GM12878 (cell line): ENCODE measurements at regions not wholly inside any gene's neighbourhood (a gene's known extent, or its start where the extent isn't known, plus 50 kb on each side); places are given as distances from the start of the nearest gene placed in this dataset.

Source experiments
- ATAC-seq: fragments of 200-7000 bp; cut with Tn5 transposase; 3 replicates; pipeline ENCODE4 v1.9.1; 2020; ENCODE audit warnings: mild to moderate bottlenecking, moderate library complexity
- BruUV-seq: library from RNA; stranded (reverse); fragments of 400-500 nt; replicated peaks from 2 replicates; lab custom pipeline; 2021; lab: Mats Ljungman, UMichigan
- CTCF ChIA-PET: fragments of 300-600 bp; sonication (Branson Sonifier 250); formaldehyde crosslinking; extraction: SDS; loops from one replicate; lab custom pipeline; 2021; ENCODE audit warnings: inconsistent platforms; lab: Yijun Ruan, JAX
- POLR2A ChIA-PET: fragments of 350-600 bp; formaldehyde crosslinking; extraction: SDS; loops from one replicate; lab custom pipeline; 2021; ENCODE audit warnings: inconsistent platforms; lab: Charles Lee
- RAD21 ChIA-PET: fragments of 300-600 bp; sonication (Branson Sonifier 250); formaldehyde crosslinking; loops from one replicate; lab custom pipeline; 2023; ENCODE audit warnings: antibody characterized with exemption; ENCODE audit not compliant: unreplicated experiment; lab: Charles Lee
- SMC1A ChIA-PET: fragments of 300-600 bp; sonication (Branson Sonifier 250); formaldehyde crosslinking; loops from one replicate; lab custom pipeline; 2023; ENCODE audit not compliant: unreplicated experiment, uncharacterized antibody; lab: Charles Lee
- DNase-seq: peaks from one replicate; pipeline ENCODE4 v3.0.0-alpha.2; 2011; ENCODE audit warnings: low read depth, low spot score
- FAIRE-seq: peaks from 3 replicates; lab custom pipeline; 2011; peaks lifted over from hg19 to GRCh38; lab: Jason Lieb, UNC
- H2AFZ ChIP-seq: 2 replicates; pipeline ENCODE4 v1.6.0; 2011; ENCODE audit warnings: low read depth, low read length, control low read depth; ENCODE audit not compliant: control insufficient read depth
- H3K27ac ChIP-seq: 2 replicates; pipeline ENCODE4 v1.5.1; 2011; ENCODE audit warnings: control low read depth; ENCODE audit not compliant: control insufficient read depth, insufficient read depth
- H3K27me3 ChIP-seq, 2 experiments: replicated peaks in 1 of 2; 2 replicates each; pipeline versions ENCODE4 v1.6.0 to v1.6.1; 2011; ENCODE audit warnings: low read length in 1 of 2; ENCODE audit not compliant: control insufficient read depth in 2 of 2, insufficient read depth in 2 of 2
- H3K36me3 ChIP-seq, 2 experiments: 2 replicates each; pipeline ENCODE4 v1.5.1; 2011; ENCODE audit warnings: low read length in 1 of 2; ENCODE audit not compliant: control insufficient read depth in 2 of 2, insufficient read depth in 2 of 2
- H3K4me1 ChIP-seq: 2 replicates; pipeline ENCODE4 v1.6.1; 2011; ENCODE audit warnings: mild to moderate bottlenecking, low read length, moderate library complexity, mixed read lengths; ENCODE audit not compliant: control insufficient read depth, insufficient read depth
- H3K4me2 ChIP-seq: 2 replicates; pipeline ENCODE4 v1.6.0; 2011; ENCODE audit warnings: control low read depth; ENCODE audit not compliant: control insufficient read depth, insufficient read depth
- H3K4me3 ChIP-seq: fragments of 200-600 bp; sonication (generic); 2 replicates; pipeline ENCODE4 v1.5.1; 2016
- H3K79me2 ChIP-seq: 2 replicates; pipeline ENCODE4 v1.6.0; 2011; ENCODE audit warnings: low read length; ENCODE audit not compliant: control insufficient read depth, insufficient read depth
- H3K9ac ChIP-seq: 2 replicates; pipeline ENCODE4 v1.8.0; 2011; ENCODE audit warnings: low read length, control low read depth, mixed read lengths; ENCODE audit not compliant: control insufficient read depth, insufficient read depth
- H3K9me3 ChIP-seq: replicated peaks from 3 replicates; pipeline ENCODE4 v1.5.1; 2011; ENCODE audit warnings: mild to moderate bottlenecking, low read length; ENCODE audit not compliant: control insufficient read depth, insufficient read depth
- H4K20me1 ChIP-seq: 2 replicates; pipeline ENCODE4 v1.6.0; 2011; ENCODE audit not compliant: control insufficient read depth, insufficient read depth
- BMI1 ChIP-seq: fragments of 450-650 bp; IDR thresholded peaks from 2 replicates; pipeline ENCODE4 v1.6.1; 2016; ENCODE audit warnings: mild to moderate bottlenecking, moderate library complexity, borderline replicate concordance
- KLF5 ChIP-seq: fragments of 450-650 bp; IDR thresholded peaks from 2 replicates; pipeline ENCODE4 v1.6.1; 2014; ENCODE audit warnings: mild to moderate bottlenecking; ENCODE audit not compliant: partially characterized antibody
- PKNOX1 ChIP-seq: fragments of 450-650 bp; IDR thresholded peaks from 2 replicates; pipeline ENCODE4 v1.6.1; 2016; ENCODE audit warnings: mild to moderate bottlenecking
- ZBTB4 ChIP-seq: fragments of 450-650 bp; formaldehyde crosslinking; IDR thresholded peaks from 2 replicates; pipeline ENCODE4 v1.4.0; 2022; ENCODE audit warnings: mild to moderate bottlenecking, moderate library complexity
- WGBS: methylation state at CpG from one replicate; pipeline ENCODE4 v1.1.6; 2016; ENCODE audit warnings: low lambda C conversion rate; ENCODE audit not compliant: insufficient replicate concordance, insufficient coverage; ENCODE audit errors: missing lambda C conversion rate; 5-methylcytosine and 5-hydroxymethylcytosine counted together
- in situ Hi-C: fragments of 300-500 bp; cut with MboI; formaldehyde crosslinking; loops from 9 replicates; pipeline ENCODE4 v1.14.3; 2018; ENCODE audit warnings: mixed read lengths
- intact Hi-C: fragments of 100-400 bp; cut with micrococcal nuclease; formaldehyde crosslinking; loops from one replicate; pipeline ENCODE4 v1.14.2; 2022; ENCODE audit not compliant: unreplicated experiment
- TF ChIP-seq, protein P1 (sequence below): fragments of 150-350 bp; IDR thresholded peaks from 2 replicates; pipeline ENCODE4 v1.6.1; 2016; ENCODE audit warnings: low read depth, low read length
- TF ChIP-seq, protein P2 (sequence below): IDR thresholded peaks from 2 replicates; pipeline ENCODE4 v1.6.1; 2011; ENCODE audit warnings: low read depth, low read length, improper control_type of control experiment, borderline replicate concordance

DNA sequence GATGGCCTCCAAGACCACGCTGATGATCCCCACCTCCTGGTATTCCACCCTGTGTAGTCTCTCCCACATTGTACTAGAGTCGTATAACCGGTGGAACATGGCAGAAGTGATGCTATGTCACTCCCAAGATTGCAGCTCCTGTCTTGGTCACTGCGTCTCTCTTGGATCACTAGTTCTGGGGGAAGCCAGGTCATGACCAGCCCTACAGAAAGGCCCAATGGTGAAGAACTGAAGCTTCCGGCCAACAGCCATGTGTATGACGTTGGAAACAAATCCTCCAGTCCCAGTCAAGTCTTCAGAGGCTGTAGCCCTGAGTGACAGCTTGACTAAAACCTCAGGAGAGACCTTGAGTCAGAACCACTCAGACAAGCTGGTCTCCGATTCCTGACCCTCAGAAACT lies 61.9 kb upstream of the FNDC3B start:
- BruUV-seq: no TSS peak
- FAIRE-seq: no peak
- Histone ChIP-seq H3K27me3 (no peaks in the 10 kb centered on the region), H3K4me3 (no peak overlapping the region), H3K79me2 (no peaks in the 10 kb centered on the region), H3K9me3 (no peaks in the 10 kb centered on the region; the same call in 2 of the 3 replicates), H3K4me1 (no peaks in the 10 kb centered on the region), H3K27ac (no peak overlapping the region), H2AFZ (no peak overlapping the region), H3K36me3 (no peaks in the 10 kb centered on the region), H4K20me1 (no peaks in the 10 kb centered on the region), H3K4me2 (no peak overlapping the region), H3K9ac (no peak overlapping the region)
- 51% methylated on average over 7 of the region's 7 CpGs for WGBS
- in situ Hi-C loops: no loop called here
- no peak for DNase-seq
- intact Hi-C loops: no loop called here
- no peak for ATAC-seq
- ChIA-PET POLR2A (no interaction called here), SMC1A (interaction anchor here (0.8 kb wide), 1 partner anchor 159 kb away, joined by 3 read pairs; no protein-coding TSS in a partner anchor), CTCF (interaction anchor here (0.7 kb wide), 1 partner anchor 1178 kb away, joined by 3 read pairs; no protein-coding TSS in a partner anchor), RAD21 (no interaction called here)
- TF ChIP-seq ZBTB4 (CRISPR knock-in tag): no peak
- no peak for TF ChIP-seq BMI1
- TF ChIP-seq, protein P1, sequence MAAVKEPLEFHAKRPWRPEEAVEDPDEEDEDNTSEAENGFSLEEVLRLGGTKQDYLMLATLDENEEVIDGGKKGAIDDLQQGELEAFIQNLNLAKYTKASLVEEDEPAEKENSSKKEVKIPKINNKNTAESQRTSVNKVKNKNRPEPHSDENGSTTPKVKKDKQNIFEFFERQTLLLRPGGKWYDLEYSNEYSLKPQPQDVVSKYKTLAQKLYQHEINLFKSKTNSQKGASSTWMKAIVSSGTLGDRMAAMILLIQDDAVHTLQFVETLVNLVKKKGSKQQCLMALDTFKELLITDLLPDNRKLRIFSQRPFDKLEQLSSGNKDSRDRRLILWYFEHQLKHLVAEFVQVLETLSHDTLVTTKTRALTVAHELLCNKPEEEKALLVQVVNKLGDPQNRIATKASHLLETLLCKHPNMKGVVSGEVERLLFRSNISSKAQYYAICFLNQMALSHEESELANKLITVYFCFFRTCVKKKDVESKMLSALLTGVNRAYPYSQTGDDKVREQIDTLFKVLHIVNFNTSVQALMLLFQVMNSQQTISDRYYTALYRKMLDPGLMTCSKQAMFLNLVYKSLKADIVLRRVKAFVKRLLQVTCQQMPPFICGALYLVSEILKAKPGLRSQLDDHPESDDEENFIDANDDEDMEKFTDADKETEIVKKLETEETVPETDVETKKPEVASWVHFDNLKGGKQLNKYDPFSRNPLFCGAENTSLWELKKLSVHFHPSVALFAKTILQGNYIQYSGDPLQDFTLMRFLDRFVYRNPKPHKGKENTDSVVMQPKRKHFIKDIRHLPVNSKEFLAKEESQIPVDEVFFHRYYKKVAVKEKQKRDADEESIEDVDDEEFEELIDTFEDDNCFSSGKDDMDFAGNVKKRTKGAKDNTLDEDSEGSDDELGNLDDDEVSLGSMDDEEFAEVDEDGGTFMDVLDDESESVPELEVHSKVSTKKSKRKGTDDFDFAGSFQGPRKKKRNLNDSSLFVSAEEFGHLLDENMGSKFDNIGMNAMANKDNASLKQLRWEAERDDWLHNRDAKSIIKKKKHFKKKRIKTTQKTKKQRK: no peak
- no peak for TF ChIP-seq PKNOX1
- no peak for TF ChIP-seq KLF5
- TF ChIP-seq, protein P2, sequence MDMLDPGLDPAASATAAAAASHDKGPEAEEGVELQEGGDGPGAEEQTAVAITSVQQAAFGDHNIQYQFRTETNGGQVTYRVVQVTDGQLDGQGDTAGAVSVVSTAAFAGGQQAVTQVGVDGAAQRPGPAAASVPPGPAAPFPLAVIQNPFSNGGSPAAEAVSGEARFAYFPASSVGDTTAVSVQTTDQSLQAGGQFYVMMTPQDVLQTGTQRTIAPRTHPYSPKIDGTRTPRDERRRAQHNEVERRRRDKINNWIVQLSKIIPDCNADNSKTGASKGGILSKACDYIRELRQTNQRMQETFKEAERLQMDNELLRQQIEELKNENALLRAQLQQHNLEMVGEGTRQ: no peak
